ENCODE measurements at regions not wholly inside any gene's neighbourhood (a gene's known extent, or its start where the extent isn't known, plus 50 kb on each side); places are given as distances from the start of the nearest gene placed in this dataset.

DNA sequence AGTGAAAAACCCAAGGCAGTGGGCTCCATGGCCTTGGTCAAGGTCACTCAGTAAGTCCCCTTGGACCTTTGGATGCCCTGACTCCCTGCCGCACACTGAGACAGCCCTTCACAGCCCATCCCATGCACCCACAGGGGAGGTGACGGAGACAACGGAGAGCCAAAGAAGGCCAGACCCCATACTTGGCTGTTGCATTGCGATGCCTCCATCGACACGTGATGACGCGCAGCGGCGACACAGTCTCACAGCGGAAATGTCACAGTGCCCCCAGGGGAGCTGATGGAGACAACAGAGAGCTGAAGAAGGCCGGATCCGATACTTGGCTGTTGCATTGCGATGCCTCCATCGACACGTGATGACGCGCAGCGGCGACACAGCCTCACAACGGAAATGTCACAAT is 282.4 kb downstream of the TEX29 start:
- no peak for TF ChIP-seq CTCF (IDR thresholded peaks at IDR 0.05; ENCODE audit: insufficient read depth, low read depth, low read length)
- no peak for TF ChIP-seq EZH2 (IDR thresholded peaks at IDR 0.05; ENCODE audit: insufficient read depth, low read length)
